ENCODE measurements at regions not wholly inside any gene's neighbourhood (a gene's known extent, or its start where the extent isn't known, plus 50 kb on each side); places are given as distances from the start of the nearest gene placed in this dataset.

DNA sequence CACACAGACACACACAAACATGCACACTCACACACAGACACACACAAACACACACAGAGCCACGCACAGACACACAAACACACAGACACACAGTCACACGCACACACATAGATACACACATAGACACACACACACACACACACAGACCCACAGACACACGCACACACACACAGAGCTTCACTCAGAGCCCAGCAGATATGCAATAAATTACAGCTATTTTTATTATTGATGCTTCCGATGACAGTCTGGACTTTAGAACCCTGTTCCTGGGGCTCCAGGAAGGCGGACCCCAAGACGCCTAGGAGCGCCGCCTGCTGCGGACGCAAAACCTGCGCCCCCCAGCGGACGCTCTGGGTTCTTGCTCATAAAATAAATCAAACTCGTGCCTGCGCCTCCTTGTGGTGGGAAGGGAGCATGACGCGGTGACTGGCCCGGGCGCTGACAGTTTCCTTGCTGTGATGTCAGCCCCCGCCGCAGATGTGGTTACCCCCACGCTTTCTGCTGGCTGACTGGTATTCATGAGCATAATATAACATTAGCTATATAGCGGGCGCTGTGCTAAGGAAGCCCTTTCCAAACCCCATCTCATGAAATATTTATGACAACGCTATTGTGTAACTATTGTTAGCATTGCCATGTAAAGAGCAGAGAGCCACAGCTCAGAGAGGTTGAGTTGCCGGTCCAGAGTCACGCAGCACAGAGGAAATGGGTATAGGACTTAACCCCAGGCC lies 64.4 kb upstream of the TM9SF2 start (continued):
- TF ChIP-seq PAX5 (IDR thresholded peaks at IDR 0.05; ENCODE audit: borderline replicate concordance, low read depth, low read length), result peak; percentile 63; the same call in 1 of the 2 replicates
- TF ChIP-seq SMAD1 (IDR thresholded peaks at IDR 0.05; ENCODE audit: low read depth, partially characterized antibody), result no peak
- no peak for TF ChIP-seq RAD51 (IDR thresholded peaks at IDR 0.05)
- no peak for TF ChIP-seq HCFC1 (IDR thresholded peaks at IDR 0.05; ENCODE audit: low read length)
- TF ChIP-seq, protein P1, sequence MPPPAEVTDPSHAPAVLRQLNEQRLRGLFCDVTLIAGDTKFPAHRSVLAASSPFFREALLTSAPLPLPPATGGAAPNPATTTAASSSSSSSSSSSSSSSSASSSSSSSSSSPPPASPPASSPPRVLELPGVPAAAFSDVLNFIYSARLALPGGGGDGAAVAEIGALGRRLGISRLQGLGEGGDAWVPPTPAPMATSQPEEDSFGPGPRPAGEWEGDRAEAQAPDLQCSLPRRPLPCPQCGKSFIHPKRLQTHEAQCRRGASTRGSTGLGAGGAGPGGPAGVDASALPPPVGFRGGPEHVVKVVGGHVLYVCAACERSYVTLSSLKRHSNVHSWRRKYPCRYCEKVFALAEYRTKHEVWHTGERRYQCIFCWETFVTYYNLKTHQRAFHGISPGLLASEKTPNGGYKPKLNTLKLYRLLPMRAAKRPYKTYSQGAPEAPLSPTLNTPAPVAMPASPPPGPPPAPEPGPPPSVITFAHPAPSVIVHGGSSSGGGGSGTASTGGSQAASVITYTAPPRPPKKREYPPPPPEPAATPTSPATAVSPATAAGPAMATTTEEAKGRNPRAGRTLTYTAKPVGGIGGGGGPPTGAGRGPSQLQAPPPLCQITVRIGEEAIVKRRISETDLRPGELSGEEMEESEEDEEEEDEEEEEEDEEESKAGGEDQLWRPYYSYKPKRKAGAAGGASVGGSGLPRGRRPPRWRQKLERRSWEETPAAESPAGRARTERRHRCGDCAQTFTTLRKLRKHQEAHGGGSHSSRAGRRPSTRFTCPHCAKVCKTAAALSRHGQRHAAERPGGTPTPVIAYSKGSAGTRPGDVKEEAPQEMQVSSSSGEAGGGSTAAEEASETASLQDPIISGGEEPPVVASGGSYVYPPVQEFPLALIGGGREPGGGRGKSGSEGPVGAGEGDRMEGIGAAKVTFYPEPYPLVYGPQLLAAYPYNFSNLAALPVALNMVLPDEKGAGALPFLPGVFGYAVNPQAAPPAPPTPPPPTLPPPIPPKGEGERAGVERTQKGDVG (CRISPR knock-in tag; IDR thresholded peaks at IDR 0.05), result no peak
- TF ChIP-seq MXI1 (IDR thresholded peaks at IDR 0.05; ENCODE audit: low read depth, low read length), result peak; percentile 63; the same call in 1 of the 2 replicates
- TF ChIP-seq NRF1 (conservative IDR thresholded peaks at IDR 0.05; ENCODE audit: low read depth, low read length), result no peak
- peak; percentile 44; the same call in 1 of the 2 replicates for TF ChIP-seq MTA2 (IDR thresholded peaks at IDR 0.05; ENCODE audit: low read depth)
- peak; percentile 93 for TF ChIP-seq NBN (IDR thresholded peaks at IDR 0.05)
- TF ChIP-seq EGR1 (IDR thresholded peaks at IDR 0.05; ENCODE audit: borderline replicate concordance in 1 of 2, low read depth in 2 of 2, low read length in 2 of 2), result peak in 1 of 2 experiments; percentile 65; a peak in 2 of 3 replicates
- TF ChIP-seq EZH2 (IDR thresholded peaks at IDR 0.05; ENCODE audit: borderline replicate concordance, control insufficient read depth, low read depth, low read length), result no peak
- TF ChIP-seq, protein P2, sequence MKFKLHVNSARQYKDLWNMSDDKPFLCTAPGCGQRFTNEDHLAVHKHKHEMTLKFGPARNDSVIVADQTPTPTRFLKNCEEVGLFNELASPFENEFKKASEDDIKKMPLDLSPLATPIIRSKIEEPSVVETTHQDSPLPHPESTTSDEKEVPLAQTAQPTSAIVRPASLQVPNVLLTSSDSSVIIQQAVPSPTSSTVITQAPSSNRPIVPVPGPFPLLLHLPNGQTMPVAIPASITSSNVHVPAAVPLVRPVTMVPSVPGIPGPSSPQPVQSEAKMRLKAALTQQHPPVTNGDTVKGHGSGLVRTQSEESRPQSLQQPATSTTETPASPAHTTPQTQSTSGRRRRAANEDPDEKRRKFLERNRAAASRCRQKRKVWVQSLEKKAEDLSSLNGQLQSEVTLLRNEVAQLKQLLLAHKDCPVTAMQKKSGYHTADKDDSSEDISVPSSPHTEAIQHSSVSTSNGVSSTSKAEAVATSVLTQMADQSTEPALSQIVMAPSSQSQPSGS (IDR thresholded peaks at IDR 0.05; ENCODE audit: low read length), result no peak
- 0 out of 2 replicates have a peak, but pooled peaks have one; percentile 27 for TF ChIP-seq BCL11A (IDR thresholded peaks at IDR 0.05; ENCODE audit: low read depth, low read length)
- TF ChIP-seq, protein P3, sequence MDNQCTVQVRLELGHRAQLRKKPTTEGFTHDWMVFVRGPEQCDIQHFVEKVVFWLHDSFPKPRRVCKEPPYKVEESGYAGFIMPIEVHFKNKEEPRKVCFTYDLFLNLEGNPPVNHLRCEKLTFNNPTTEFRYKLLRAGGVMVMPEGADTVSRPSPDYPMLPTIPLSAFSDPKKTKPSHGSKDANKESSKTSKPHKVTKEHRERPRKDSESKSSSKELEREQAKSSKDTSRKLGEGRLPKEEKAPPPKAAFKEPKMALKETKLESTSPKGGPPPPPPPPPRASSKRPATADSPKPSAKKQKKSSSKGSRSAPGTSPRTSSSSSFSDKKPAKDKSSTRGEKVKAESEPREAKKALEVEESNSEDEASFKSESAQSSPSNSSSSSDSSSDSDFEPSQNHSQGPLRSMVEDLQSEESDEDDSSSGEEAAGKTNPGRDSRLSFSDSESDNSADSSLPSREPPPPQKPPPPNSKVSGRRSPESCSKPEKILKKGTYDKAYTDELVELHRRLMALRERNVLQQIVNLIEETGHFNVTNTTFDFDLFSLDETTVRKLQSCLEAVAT (IDR thresholded peaks at IDR 0.05), result peak; percentile 90
- TF ChIP-seq IKZF1 (conservative IDR thresholded peaks at IDR 0.05), result peak; percentile 74
- no peak for TF ChIP-seq HDAC6 (IDR thresholded peaks at IDR 0.05; ENCODE audit: unreplicated experiment)
- TF ChIP-seq, protein P4, sequence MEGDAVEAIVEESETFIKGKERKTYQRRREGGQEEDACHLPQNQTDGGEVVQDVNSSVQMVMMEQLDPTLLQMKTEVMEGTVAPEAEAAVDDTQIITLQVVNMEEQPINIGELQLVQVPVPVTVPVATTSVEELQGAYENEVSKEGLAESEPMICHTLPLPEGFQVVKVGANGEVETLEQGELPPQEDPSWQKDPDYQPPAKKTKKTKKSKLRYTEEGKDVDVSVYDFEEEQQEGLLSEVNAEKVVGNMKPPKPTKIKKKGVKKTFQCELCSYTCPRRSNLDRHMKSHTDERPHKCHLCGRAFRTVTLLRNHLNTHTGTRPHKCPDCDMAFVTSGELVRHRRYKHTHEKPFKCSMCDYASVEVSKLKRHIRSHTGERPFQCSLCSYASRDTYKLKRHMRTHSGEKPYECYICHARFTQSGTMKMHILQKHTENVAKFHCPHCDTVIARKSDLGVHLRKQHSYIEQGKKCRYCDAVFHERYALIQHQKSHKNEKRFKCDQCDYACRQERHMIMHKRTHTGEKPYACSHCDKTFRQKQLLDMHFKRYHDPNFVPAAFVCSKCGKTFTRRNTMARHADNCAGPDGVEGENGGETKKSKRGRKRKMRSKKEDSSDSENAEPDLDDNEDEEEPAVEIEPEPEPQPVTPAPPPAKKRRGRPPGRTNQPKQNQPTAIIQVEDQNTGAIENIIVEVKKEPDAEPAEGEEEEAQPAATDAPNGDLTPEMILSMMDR (IDR thresholded peaks at IDR 0.05 in 2 of 3, conservative IDR thresholded peaks at IDR 0.05 in 1 of 3; ENCODE audit: control insufficient read depth in 2 of 3, extremely low read depth in 1 of 3, insufficient read depth in 1 of 3, low read depth in 3 of 3, low read length in 3 of 3), result peak; percentile 100; a peak in 5 of 6 replicates
- TF ChIP-seq, protein P5, sequence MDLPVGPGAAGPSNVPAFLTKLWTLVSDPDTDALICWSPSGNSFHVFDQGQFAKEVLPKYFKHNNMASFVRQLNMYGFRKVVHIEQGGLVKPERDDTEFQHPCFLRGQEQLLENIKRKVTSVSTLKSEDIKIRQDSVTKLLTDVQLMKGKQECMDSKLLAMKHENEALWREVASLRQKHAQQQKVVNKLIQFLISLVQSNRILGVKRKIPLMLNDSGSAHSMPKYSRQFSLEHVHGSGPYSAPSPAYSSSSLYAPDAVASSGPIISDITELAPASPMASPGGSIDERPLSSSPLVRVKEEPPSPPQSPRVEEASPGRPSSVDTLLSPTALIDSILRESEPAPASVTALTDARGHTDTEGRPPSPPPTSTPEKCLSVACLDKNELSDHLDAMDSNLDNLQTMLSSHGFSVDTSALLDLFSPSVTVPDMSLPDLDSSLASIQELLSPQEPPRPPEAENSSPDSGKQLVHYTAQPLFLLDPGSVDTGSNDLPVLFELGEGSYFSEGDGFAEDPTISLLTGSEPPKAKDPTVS (IDR thresholded peaks at IDR 0.05; ENCODE audit: low read depth, low read length), result no peak
- no peak for TF ChIP-seq RBBP5 (conservative IDR thresholded peaks at IDR 0.05)
- TF ChIP-seq CHD1 (IDR thresholded peaks at IDR 0.05; ENCODE audit: low read depth, low read length), result no peak

Measured in GM12878 (cell line).